ENCODE measurements at regions not wholly inside any gene's neighbourhood (a gene's known extent, or its start where the extent isn't known, plus 50 kb on each side); places are given as distances from the start of the nearest gene placed in this dataset.

DNA sequence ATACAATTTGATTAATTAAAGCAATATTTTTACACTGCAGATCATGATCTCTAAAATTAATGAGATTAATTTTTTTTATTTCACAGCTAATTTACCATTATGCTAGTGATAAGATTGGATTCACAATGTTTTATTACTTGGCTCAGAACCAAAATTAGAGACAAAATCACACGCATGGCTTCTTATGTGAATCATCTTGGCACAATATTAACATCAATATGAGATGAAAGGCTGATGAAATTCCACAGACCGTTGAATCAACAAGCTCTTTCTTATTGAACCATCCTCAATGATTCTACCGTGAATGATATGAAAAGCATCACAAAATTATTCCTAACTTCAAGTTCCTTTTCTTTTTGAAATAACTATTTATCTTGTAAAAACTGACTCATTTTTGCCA lies 544.9 kb downstream of the KCNT2 start:
- no peaks in the 10 kb centered on the region for H3K27me3 ChIP-seq (ENCODE audit: control insufficient read depth in 3 of 3, insufficient read depth in 3 of 3, low read length in 2 of 3)
- no peak overlapping the region for H3K4me3 ChIP-seq
- DNase-seq (peak in 1 of 3 donors; percentile 4), ATAC-seq (ENCODE audit: insufficient read depth, low FRiP score) (no peak)
- H3K9me3 ChIP-seq (ENCODE audit: control insufficient read depth in 4 of 4, insufficient read depth in 3 of 4, low read length in 3 of 4) = no peaks in the 10 kb centered on the region
- H3K27ac ChIP-seq (ENCODE audit: low read depth in 1 of 2, low read length in 1 of 2) = no peak overlapping the region
- H3K4me1 ChIP-seq (ENCODE audit: control insufficient read depth in 5 of 5, insufficient read depth in 5 of 5, low read length in 5 of 5) = no peaks in the 10 kb centered on the region
- TF ChIP-seq, protein P1, sequence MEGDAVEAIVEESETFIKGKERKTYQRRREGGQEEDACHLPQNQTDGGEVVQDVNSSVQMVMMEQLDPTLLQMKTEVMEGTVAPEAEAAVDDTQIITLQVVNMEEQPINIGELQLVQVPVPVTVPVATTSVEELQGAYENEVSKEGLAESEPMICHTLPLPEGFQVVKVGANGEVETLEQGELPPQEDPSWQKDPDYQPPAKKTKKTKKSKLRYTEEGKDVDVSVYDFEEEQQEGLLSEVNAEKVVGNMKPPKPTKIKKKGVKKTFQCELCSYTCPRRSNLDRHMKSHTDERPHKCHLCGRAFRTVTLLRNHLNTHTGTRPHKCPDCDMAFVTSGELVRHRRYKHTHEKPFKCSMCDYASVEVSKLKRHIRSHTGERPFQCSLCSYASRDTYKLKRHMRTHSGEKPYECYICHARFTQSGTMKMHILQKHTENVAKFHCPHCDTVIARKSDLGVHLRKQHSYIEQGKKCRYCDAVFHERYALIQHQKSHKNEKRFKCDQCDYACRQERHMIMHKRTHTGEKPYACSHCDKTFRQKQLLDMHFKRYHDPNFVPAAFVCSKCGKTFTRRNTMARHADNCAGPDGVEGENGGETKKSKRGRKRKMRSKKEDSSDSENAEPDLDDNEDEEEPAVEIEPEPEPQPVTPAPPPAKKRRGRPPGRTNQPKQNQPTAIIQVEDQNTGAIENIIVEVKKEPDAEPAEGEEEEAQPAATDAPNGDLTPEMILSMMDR (IDR thresholded peaks at IDR 0.05; ENCODE audit: control extremely low read depth, extremely low read depth) = no peak
- WGBS, 2 donors = 59 to 73% methylated on average over 3 of the region's 3 CpGs
- no peak overlapping the region for H3K9ac ChIP-seq (ENCODE audit: insufficient read depth in 1 of 2, low read length in 2 of 2)
- H3K36me3 ChIP-seq (ENCODE audit: control insufficient read depth in 4 of 4, insufficient read depth in 4 of 4, low read length in 4 of 4) = no peaks in the 10 kb centered on the region

DNA sequence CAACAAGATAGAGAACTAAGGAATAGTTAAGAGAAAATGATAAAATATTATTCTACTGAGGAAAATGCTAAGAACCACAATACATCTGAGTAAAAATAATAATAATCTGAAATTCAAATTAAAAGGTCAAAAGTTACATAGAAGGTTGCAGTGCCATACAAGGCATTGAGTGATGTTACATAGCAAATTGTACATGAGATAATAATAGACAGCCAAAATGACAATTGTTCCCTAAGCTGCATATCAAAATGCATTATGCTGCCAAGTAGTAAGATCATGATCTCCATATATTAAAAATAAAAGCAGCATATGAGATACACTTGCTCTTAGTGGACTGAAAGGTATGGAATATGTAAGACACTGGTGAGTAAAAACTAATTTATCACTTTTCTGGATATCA lies 547.7 kb downstream of the KCNT2 start:
- Histone ChIP-seq H3K9ac (ENCODE audit: insufficient read depth in 1 of 2, low read length in 2 of 2) (no peak overlapping the region), H3K9me3 (ENCODE audit: control insufficient read depth in 4 of 4, insufficient read depth in 3 of 4, low read length in 3 of 4) (no peaks in the 10 kb centered on the region), H3K4me3 (no peak overlapping the region), H3K27ac (ENCODE audit: low read depth in 1 of 2, low read length in 1 of 2) (no peak overlapping the region), H3K36me3 (ENCODE audit: control insufficient read depth in 4 of 4, insufficient read depth in 4 of 4, low read length in 4 of 4) (no peaks in the 10 kb centered on the region), H3K27me3 (ENCODE audit: control insufficient read depth in 3 of 3, insufficient read depth in 3 of 3, low read length in 2 of 3) (no peaks in the 10 kb centered on the region), H3K4me1 (ENCODE audit: control insufficient read depth in 5 of 5, insufficient read depth in 5 of 5, low read length in 5 of 5) (no peaks in the 10 kb centered on the region)
- DNase-seq = no peak
- ATAC-seq (ENCODE audit: insufficient read depth, low FRiP score) = no peak
- TF ChIP-seq, protein P1 (IDR thresholded peaks at IDR 0.05; ENCODE audit: control extremely low read depth, extremely low read depth) = no peak

DNA sequence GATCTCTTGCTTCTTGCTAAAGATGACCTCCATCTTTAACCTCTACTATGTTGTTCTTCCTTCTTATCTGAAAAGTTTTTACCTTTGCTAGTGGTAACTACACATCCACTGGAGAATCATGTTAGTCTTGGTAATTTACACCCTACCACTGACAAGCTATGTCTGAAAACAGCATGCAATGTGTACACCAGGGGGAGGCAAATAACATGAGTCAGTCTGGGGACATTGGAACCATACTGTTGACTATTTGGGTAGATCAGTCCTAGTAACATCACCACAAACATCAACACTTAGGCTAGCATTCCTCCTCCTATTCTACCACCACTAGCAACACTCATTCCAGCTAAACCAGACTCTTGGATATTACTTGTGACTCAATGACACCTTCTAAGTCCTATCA lies 549.0 kb downstream of the KCNT2 start:
- no peak overlapping the region for H3K27ac ChIP-seq (ENCODE audit: low read depth in 1 of 2, low read length in 1 of 2)
- H3K9ac ChIP-seq (ENCODE audit: insufficient read depth in 1 of 2, low read length in 2 of 2) = no peak overlapping the region
- DNase-seq (no peak), ATAC-seq (ENCODE audit: insufficient read depth, low FRiP score) (no peak)
- no peaks in the 10 kb centered on the region for H3K27me3 ChIP-seq (ENCODE audit: control insufficient read depth in 3 of 3, insufficient read depth in 3 of 3, low read length in 2 of 3)
- TF ChIP-seq, protein P1 (IDR thresholded peaks at IDR 0.05; ENCODE audit: control extremely low read depth, extremely low read depth) = no peak
- no peaks in the 10 kb centered on the region for H3K4me1 ChIP-seq (ENCODE audit: control insufficient read depth in 5 of 5, insufficient read depth in 5 of 5, low read length in 5 of 5)
- no peaks in the 10 kb centered on the region for H3K36me3 ChIP-seq (ENCODE audit: control insufficient read depth in 4 of 4, insufficient read depth in 4 of 4, low read length in 4 of 4)
- no peaks in the 10 kb centered on the region for H3K9me3 ChIP-seq (ENCODE audit: control insufficient read depth in 4 of 4, insufficient read depth in 3 of 4, low read length in 3 of 4)
- no peak overlapping the region for H3K4me3 ChIP-seq

DNA sequence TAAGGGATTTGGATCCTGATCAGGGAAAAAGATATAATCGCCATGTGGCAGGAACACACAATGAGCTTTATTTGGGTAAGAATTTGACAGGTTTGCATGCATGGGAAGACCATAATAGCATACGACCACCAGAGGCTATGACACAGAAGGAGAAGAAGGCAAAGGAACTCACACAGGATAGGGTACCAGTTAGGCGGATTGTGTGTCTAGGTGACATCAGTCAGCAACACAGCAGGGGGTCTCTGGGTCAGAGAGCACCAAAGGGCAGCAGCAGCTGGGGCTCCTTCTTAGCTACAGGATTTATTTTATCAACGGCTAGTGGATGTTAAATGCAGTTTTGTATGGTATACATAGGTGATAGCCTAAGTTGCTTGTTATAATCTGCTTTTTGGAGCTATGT lies 551.3 kb downstream of the KCNT2 start:
- H3K36me3 ChIP-seq (ENCODE audit: control insufficient read depth in 4 of 4, insufficient read depth in 4 of 4, low read length in 4 of 4) = no peaks in the 10 kb centered on the region
- H3K9me3 ChIP-seq (ENCODE audit: control insufficient read depth in 4 of 4, insufficient read depth in 3 of 4, low read length in 3 of 4) = no peaks in the 10 kb centered on the region
- H3K9ac ChIP-seq (ENCODE audit: insufficient read depth in 1 of 2, low read length in 2 of 2) = no peak overlapping the region
- 58 to 76% methylated on average over 4 of the region's 4 CpGs for WGBS, 2 donors
- H3K27ac ChIP-seq (ENCODE audit: low read depth in 1 of 2, low read length in 1 of 2) = no peak overlapping the region
- no peaks in the 10 kb centered on the region for H3K4me1 ChIP-seq (ENCODE audit: control insufficient read depth in 5 of 5, insufficient read depth in 5 of 5, low read length in 5 of 5)
- TF ChIP-seq, protein P1 (IDR thresholded peaks at IDR 0.05; ENCODE audit: control extremely low read depth, extremely low read depth) = no peak
- ATAC-seq (ENCODE audit: insufficient read depth, low FRiP score) = no peak
- H3K27me3 ChIP-seq (ENCODE audit: control insufficient read depth in 3 of 3, insufficient read depth in 3 of 3, low read length in 2 of 3) = no peaks in the 10 kb centered on the region
- no peak for DNase-seq
- no peak overlapping the region for H3K4me3 ChIP-seq

Measured in lung (tissue), 11 donors.